BLaER1 treated with 17β-estradiol and CSF1 and Interleukin-3, amounts not matched to agents 10 nM and 100 nM (cell line): ENCODE measurements at regions not wholly inside any gene's neighbourhood (a gene's known extent, or its start where the extent isn't known, plus 50 kb on each side); places are given as distances from the start of the nearest gene placed in this dataset.

Experiments
- H3K27ac ChIP-seq, 11 experiments: shearing (Covaris generic); formaldehyde crosslinking; 2 replicates each; pipeline ENCODE4 v1.8.1; 2022
- H3K27me3 ChIP-seq, 11 experiments: shearing (Covaris generic); formaldehyde crosslinking; 2 replicates each; pipeline ENCODE4 v1.8.1; 2022
- H3K36me3 ChIP-seq, 11 experiments: shearing (Covaris generic); formaldehyde crosslinking; 2 replicates each; pipeline ENCODE4 v1.8.1; 2022
- H3K4me1 ChIP-seq, 10 experiments: shearing (Covaris generic); formaldehyde crosslinking; 2 replicates each; pipeline ENCODE4 v1.8.1; 2022
- H3K4me2 ChIP-seq, 11 experiments: shearing (Covaris generic); formaldehyde crosslinking; 2 replicates each; pipeline ENCODE4 v1.8.1; 2022
- H3K4me3 ChIP-seq, 10 experiments: shearing (Covaris generic); formaldehyde crosslinking; 2 replicates each; pipeline ENCODE4 v1.8.1; 2022
- H3K9ac ChIP-seq, 11 experiments: shearing (Covaris generic); formaldehyde crosslinking; 2 replicates each; pipeline ENCODE4 v1.8.1; 2022
- H3K9me3 ChIP-seq, 11 experiments: shearing (Covaris generic); formaldehyde crosslinking; replicated peaks in 1 of 11; 2 replicates each; pipeline ENCODE4 v1.8.1; 2022
- H4K20me1 ChIP-seq, 11 experiments: shearing (Covaris generic); formaldehyde crosslinking; 2 replicates each; pipeline ENCODE4 v1.8.1; 2022
- Cebpa-rat ChIP-seq, 11 experiments: shearing (Covaris generic); IDR thresholded peaks; 2 replicates each; pipeline ENCODE4 v1.8.1; 2022

- no peaks in the 10 kb centered on the region for H3K4me1 ChIP-seq
- no peak overlapping the region for H3K27ac ChIP-seq
- no peak for TF ChIP-seq Cebpa-rat (IDR thresholded peaks at IDR 0.05)
- H3K36me3 ChIP-seq, result no peaks in the 10 kb centered on the region
- no peak overlapping the region for H3K9ac ChIP-seq
- H3K4me3 ChIP-seq, result no peak overlapping the region
- no peak overlapping the region for H3K4me2 ChIP-seq
- H3K9me3 ChIP-seq, result peaks cover 22 to 31% (median 30%) of the 10 kb centered on the region in 11 experiments
- no peaks in the 10 kb centered on the region for H4K20me1 ChIP-seq
- no peaks in the 10 kb centered on the region for H3K27me3 ChIP-seq
These were observed 324.1 kb upstream of the SYT4 start for GRCh38 chr18:43601432-43601831.

- Histone ChIP-seq H3K4me3 (no peak overlapping the region), H3K9ac (no peak overlapping the region), H3K4me1 (no peaks in the 10 kb centered on the region), H3K36me3 (no peaks in the 10 kb centered on the region), H4K20me1 (no peaks in the 10 kb centered on the region), H3K27me3 (no peaks in the 10 kb centered on the region), H3K27ac (no peak overlapping the region), H3K4me2 (no peak overlapping the region), H3K9me3 (peaks cover 28 to 41% (median 35%) of the 10 kb centered on the region in 11 experiments)
- no peak for TF ChIP-seq Cebpa-rat (IDR thresholded peaks at IDR 0.05)
These were observed 327.9 kb upstream of the SYT4 start for GRCh38 chr18:43605224-43605623.

DNA sequence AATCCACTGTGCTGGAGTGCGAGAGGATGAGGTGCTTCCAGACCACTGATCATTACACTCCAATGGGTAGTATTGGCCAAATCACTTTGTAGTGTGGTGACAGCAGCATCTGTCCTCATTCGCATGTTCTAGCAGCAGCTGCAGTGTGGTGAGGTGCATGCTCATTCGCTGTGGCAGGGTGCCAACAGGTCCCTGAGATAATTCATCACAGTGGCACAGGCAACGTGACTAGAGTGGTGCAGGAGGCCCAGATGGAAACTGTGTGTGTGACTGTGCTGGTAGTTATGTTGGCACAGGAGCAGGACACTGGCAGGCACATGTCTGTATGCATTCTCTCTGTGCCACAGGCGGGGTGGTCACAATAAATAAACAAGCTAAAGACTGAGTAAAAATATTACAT, 329.5 kb upstream of the SYT4 start:
- peaks cover 28 to 41% (median 35%) of the 10 kb centered on the region in 11 experiments for H3K9me3 ChIP-seq
- no peak for TF ChIP-seq Cebpa-rat (IDR thresholded peaks at IDR 0.05)
- H3K4me3 ChIP-seq, result no peak overlapping the region
- H3K36me3 ChIP-seq, result no peaks in the 10 kb centered on the region
- H3K27ac ChIP-seq, result no peak overlapping the region
- no peaks in the 10 kb centered on the region for H3K27me3 ChIP-seq
- no peak overlapping the region for H3K9ac ChIP-seq
- H3K4me1 ChIP-seq, result no peaks in the 10 kb centered on the region
- no peak overlapping the region for H3K4me2 ChIP-seq
- no peaks in the 10 kb centered on the region for H4K20me1 ChIP-seq

DNA sequence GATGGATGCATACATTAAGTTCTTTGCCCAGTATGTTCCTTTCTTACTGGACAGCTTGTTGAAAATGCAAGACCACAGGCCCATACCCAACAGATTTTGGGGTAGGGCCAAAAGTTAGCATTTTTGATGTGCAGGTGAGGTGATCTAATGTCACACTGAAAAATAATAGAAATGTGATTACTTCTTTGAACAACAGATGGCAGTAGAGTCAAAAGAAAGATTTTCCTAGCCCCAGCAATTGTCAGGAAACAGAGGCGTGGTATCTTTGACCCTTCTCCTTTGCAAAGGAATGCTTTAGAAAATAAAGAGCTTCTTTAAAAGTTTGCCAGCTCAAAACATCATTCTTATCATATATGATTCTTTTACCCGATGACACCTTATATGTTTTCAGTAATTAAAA, 343.6 kb upstream of the SYT4 start:
- H3K4me3 ChIP-seq, result no peak overlapping the region
- no peak overlapping the region for H3K9ac ChIP-seq
- no peak overlapping the region for H3K4me2 ChIP-seq
- no peaks in the 10 kb centered on the region for H3K9me3 ChIP-seq
- H3K27me3 ChIP-seq, result no peaks in the 10 kb centered on the region
- H4K20me1 ChIP-seq, result no peaks in the 10 kb centered on the region
- no peak overlapping the region for H3K27ac ChIP-seq
- no peaks in the 10 kb centered on the region for H3K4me1 ChIP-seq
- no peaks in the 10 kb centered on the region for H3K36me3 ChIP-seq
- no peak for TF ChIP-seq Cebpa-rat (IDR thresholded peaks at IDR 0.05)

GRCh38 chr18:43622024-43622423, 344.7 kb upstream of the SYT4 start:
- H3K27me3 ChIP-seq, result no peaks in the 10 kb centered on the region
- H4K20me1 ChIP-seq, result no peaks in the 10 kb centered on the region
- H3K27ac ChIP-seq, result no peak overlapping the region
- H3K9me3 ChIP-seq, result no peaks in the 10 kb centered on the region
- no peak overlapping the region for H3K4me3 ChIP-seq
- H3K9ac ChIP-seq, result no peak overlapping the region
- no peak for TF ChIP-seq Cebpa-rat (IDR thresholded peaks at IDR 0.05)
- no peaks in the 10 kb centered on the region for H3K4me1 ChIP-seq
- no peaks in the 10 kb centered on the region for H3K36me3 ChIP-seq
- no peak overlapping the region for H3K4me2 ChIP-seq

GRCh38 chr18:43625582-43625981, 348.3 kb upstream of the SYT4 start:
- H3K4me2 ChIP-seq, result no peak overlapping the region
- H3K4me3 ChIP-seq, result no peak overlapping the region
- no peaks in the 10 kb centered on the region for H4K20me1 ChIP-seq
- no peaks in the 10 kb centered on the region for H3K36me3 ChIP-seq
- H3K9ac ChIP-seq, result no peak overlapping the region
- H3K27me3 ChIP-seq, result no peaks in the 10 kb centered on the region
- no peaks in the 10 kb centered on the region for H3K9me3 ChIP-seq
- no peak overlapping the region for H3K27ac ChIP-seq
- no peak for TF ChIP-seq Cebpa-rat (IDR thresholded peaks at IDR 0.05)
- no peaks in the 10 kb centered on the region for H3K4me1 ChIP-seq

- TF ChIP-seq Cebpa-rat (IDR thresholded peaks at IDR 0.05), result no peak
- Histone ChIP-seq H3K4me3 (no peak overlapping the region), H3K36me3 (no peaks in the 10 kb centered on the region), H3K4me1 (no peaks in the 10 kb centered on the region), H3K9me3 (no peaks in the 10 kb centered on the region), H3K9ac (no peak overlapping the region), H4K20me1 (no peaks in the 10 kb centered on the region), H3K4me2 (no peak overlapping the region), H3K27ac (no peak overlapping the region), H3K27me3 (no peaks in the 10 kb centered on the region)
These were observed 350.7 kb upstream of the SYT4 start for GRCh38 chr18:43627848-43628530.

GRCh38 chr18:43634994-43635393, 357.7 kb upstream of the SYT4 start:
- H3K9ac ChIP-seq, result no peak overlapping the region

DNA sequence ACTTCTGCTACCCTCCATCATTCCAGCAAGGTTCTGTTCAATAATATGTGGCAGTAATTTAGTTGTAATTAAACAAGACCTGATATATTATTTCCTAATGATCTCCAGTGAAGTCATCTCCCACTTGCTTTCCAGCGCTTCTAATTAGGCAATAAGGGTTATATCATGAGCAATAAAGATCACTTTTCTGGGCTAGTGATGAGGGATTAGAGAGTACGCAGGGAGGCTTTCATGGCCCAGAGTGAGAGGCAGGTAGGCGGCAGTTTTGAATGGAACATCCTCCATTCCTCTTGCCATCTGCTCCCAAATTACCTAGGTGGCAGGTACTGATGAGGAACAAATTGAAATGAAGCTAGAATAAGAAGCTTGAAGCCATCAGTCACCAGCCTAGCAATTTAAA, 358.1 kb upstream of the SYT4 start:
- no peaks in the 10 kb centered on the region for H4K20me1 ChIP-seq

More at GRCh38 chr18:43634994-43635393, 357.7 kb upstream of the SYT4 start:
- Histone ChIP-seq H3K36me3 (no peaks in the 10 kb centered on the region), H3K9me3 (peaks cover 0 to 6% (median 0%) of the 10 kb centered on the region in 11 experiments; a peak in 1 of 22 replicates), H3K27ac (no peak overlapping the region), H3K27me3 (no peaks in the 10 kb centered on the region), H3K4me2 (no peak overlapping the region), H4K20me1 (no peaks in the 10 kb centered on the region), H3K4me3 (no peak overlapping the region), H3K4me1 (no peaks in the 10 kb centered on the region)
- TF ChIP-seq Cebpa-rat (IDR thresholded peaks at IDR 0.05), result no peak

GRCh38 chr18:43642727-43643330, 365.5 kb upstream of the SYT4 start:
- no peaks in the 10 kb centered on the region for H3K36me3 ChIP-seq
- H3K9ac ChIP-seq, result no peak overlapping the region
- TF ChIP-seq Cebpa-rat (IDR thresholded peaks at IDR 0.05), result no peak
- H3K27ac ChIP-seq, result no peak overlapping the region
- no peaks in the 10 kb centered on the region for H3K4me1 ChIP-seq
- H3K4me2 ChIP-seq, result no peak overlapping the region
- no peak overlapping the region for H3K4me3 ChIP-seq
- peaks cover 0 to 6% (median 0%) of the 10 kb centered on the region in 11 experiments; a peak in 1 of 22 replicates for H3K9me3 ChIP-seq
- H3K27me3 ChIP-seq, result no peaks in the 10 kb centered on the region
- H4K20me1 ChIP-seq, result no peaks in the 10 kb centered on the region

More for the DNA sequence above, 358.1 kb upstream of the SYT4 start:
- Histone ChIP-seq H3K4me2 (no peak overlapping the region), H3K27me3 (no peaks in the 10 kb centered on the region), H3K27ac (no peak overlapping the region), H3K36me3 (no peaks in the 10 kb centered on the region), H3K4me1 (no peaks in the 10 kb centered on the region), H3K4me3 (no peak overlapping the region), H3K9ac (no peak overlapping the region), H3K9me3 (peaks cover 0 to 6% (median 0%) of the 10 kb centered on the region in 11 experiments; a peak in 1 of 22 replicates)
- TF ChIP-seq Cebpa-rat (IDR thresholded peaks at IDR 0.05), result no peak
